HG03575 (cell line): ENCODE measurements at regions not wholly inside any gene's neighbourhood (a gene's known extent, or its start where the extent isn't known, plus 50 kb on each side); places are given as distances from the start of the nearest gene placed in this dataset.

Experiments used
- ATAC-seq: cut with Tn5 transposase; IDR thresholded peaks from one replicate; pipeline ENCODE4 v1.9.1; 2021; ENCODE audit not compliant: unreplicated experiment, insufficient number of reproducible peaks, low FRiP score; ENCODE audit errors: extremely low read depth

- ATAC-seq, result no peak
Observed at GRCh38 chr3:23002151-23002550, 201.0 kb upstream of the UBE2E2 start.

GRCh38 chr3:23002836-23003732, 200.0 kb upstream of the UBE2E2 start:
- ATAC-seq, result no peak

- no peak for ATAC-seq
Observed at GRCh38 chr3:23003733-23004046, 199.4 kb upstream of the UBE2E2 start.

GRCh38 chr3:23004971-23005370, 198.2 kb upstream of the UBE2E2 start:
- ATAC-seq, result no peak

- ATAC-seq, result no peak
Observed at GRCh38 chr3:23017801-23018200, 185.3 kb upstream of the UBE2E2 start.

GRCh38 chr3:23019596-23020300, 183.4 kb upstream of the UBE2E2 start:
- ATAC-seq, result no peak

GRCh38 chr3:23028294-23028693, 174.8 kb upstream of the UBE2E2 start:
- no peak for ATAC-seq

- no peak for ATAC-seq
Observed at GRCh38 chr3:23029001-23029400, 174.1 kb upstream of the UBE2E2 start.

GRCh38 chr3:23035927-23036640, 167.0 kb upstream of the UBE2E2 start:
- ATAC-seq, result no peak

GRCh38 chr3:23036728-23037127, 166.4 kb upstream of the UBE2E2 start:
- ATAC-seq, result no peak

GRCh38 chr3:23038471-23038870, 164.7 kb upstream of the UBE2E2 start:
- no peak for ATAC-seq

GRCh38 chr3:23041918-23042696, 161.0 kb upstream of the UBE2E2 start:
- ATAC-seq, result no peak

- ATAC-seq, result no peak
Observed at GRCh38 chr3:23044463-23044862, 158.7 kb upstream of the UBE2E2 start.

GRCh38 chr3:23046536-23046935, 156.6 kb upstream of the UBE2E2 start:
- ATAC-seq, result no peak

GRCh38 chr3:23051240-23052140, 151.6 kb upstream of the UBE2E2 start:
- no peak for ATAC-seq

GRCh38 chr3:23052208-23052607, 150.9 kb upstream of the UBE2E2 start:
- ATAC-seq, result no peak

GRCh38 chr3:23052620-23053019, 150.5 kb upstream of the UBE2E2 start:
- no peak for ATAC-seq

GRCh38 chr3:23055733-23056376, 147.3 kb upstream of the UBE2E2 start:
- ATAC-seq, result peak; percentile 86
